Activated B cell treated with CpG ODN at 0.5 μM for 24 hours (primary cell): ENCODE measurements at regions not wholly inside any gene's neighbourhood (a gene's known extent, or its start where the extent isn't known, plus 50 kb on each side); places are given as distances from the start of the nearest gene placed in this dataset.

ENCODE experiments used
- ATAC-seq: fragments of 200-7000 bp; cut with Tn5 transposase; one replicate; pipeline ENCODE4 v1.10.0; 2021; ENCODE audit warnings: low read depth, mild to moderate bottlenecking, moderate library complexity
- CTCF ChIA-PET: fragments of 350-600 bp; sonication (Branson Sonifier 250); formaldehyde crosslinking; loops from one replicate; lab custom pipeline; 2021; ENCODE audit warnings: antibody characterized with exemption; lab: Charles Lee
- POLR2A ChIA-PET: fragments of 350-600 bp; sonication (Branson Sonifier 250); formaldehyde crosslinking; loops from one replicate; lab custom pipeline; 2021; ENCODE audit warnings: antibody characterized with exemption; lab: Charles Lee
- DNase-seq: peaks from one replicate; pipeline ENCODE4 v3.0.0; 2022
- H3K27ac Mint-ChIP-seq: one replicate; pipeline ENCODE4 v1.8.0; 2020; ENCODE audit warnings: mixed read lengths
- H3K27me3 Mint-ChIP-seq: one replicate; pipeline ENCODE4 v1.8.0; 2021; ENCODE audit warnings: mixed read lengths
- H3K36me3 Mint-ChIP-seq: one replicate; pipeline ENCODE4 v1.8.0; 2021; ENCODE audit warnings: low read depth, mixed read lengths
- H3K4me1 Mint-ChIP-seq: one replicate; pipeline ENCODE4 v1.8.0; 2021; ENCODE audit warnings: mixed read lengths
- H3K4me3 Mint-ChIP-seq: one replicate; pipeline ENCODE4 v1.8.0; 2020; ENCODE audit warnings: mild to moderate bottlenecking, mixed read lengths
- H3K9me3 Mint-ChIP-seq: one replicate; pipeline ENCODE4 v1.8.0; 2020; ENCODE audit warnings: mixed read lengths
- intact Hi-C: fragments of 100-400 bp; cut with micrococcal nuclease; formaldehyde crosslinking; loops from one replicate; pipeline ENCODE4 v1.15.1; 2024
- TF ChIP-seq, protein P1 (sequence below): fragments of 200-600 bp; IDR thresholded peaks from one replicate; pipeline ENCODE4 v1.8.0; 2022; ENCODE audit warnings: antibody characterized with exemption, mild to moderate bottlenecking

GRCh38 chr3:25218362-25218761, 209.7 kb upstream of the RARB start:
- H3K4me1 Mint-ChIP-seq = no peaks in the 10 kb centered on the region
- no peaks in the 10 kb centered on the region for H3K36me3 Mint-ChIP-seq
- H3K9me3 Mint-ChIP-seq = no peaks in the 10 kb centered on the region
- DNase-seq (no peak), ATAC-seq (no peak)
- H3K4me3 Mint-ChIP-seq = no peak overlapping the region
- intact Hi-C loops = no loop called here
- POLR2A ChIA-PET = interaction anchor here (0.7 kb wide), 1 partner anchor 113 kb away, joined by 3 read pairs; no protein-coding TSS in a partner anchor
- CTCF ChIA-PET = no interaction called here
- H3K27me3 Mint-ChIP-seq = no peaks in the 10 kb centered on the region
- TF ChIP-seq, protein P1, sequence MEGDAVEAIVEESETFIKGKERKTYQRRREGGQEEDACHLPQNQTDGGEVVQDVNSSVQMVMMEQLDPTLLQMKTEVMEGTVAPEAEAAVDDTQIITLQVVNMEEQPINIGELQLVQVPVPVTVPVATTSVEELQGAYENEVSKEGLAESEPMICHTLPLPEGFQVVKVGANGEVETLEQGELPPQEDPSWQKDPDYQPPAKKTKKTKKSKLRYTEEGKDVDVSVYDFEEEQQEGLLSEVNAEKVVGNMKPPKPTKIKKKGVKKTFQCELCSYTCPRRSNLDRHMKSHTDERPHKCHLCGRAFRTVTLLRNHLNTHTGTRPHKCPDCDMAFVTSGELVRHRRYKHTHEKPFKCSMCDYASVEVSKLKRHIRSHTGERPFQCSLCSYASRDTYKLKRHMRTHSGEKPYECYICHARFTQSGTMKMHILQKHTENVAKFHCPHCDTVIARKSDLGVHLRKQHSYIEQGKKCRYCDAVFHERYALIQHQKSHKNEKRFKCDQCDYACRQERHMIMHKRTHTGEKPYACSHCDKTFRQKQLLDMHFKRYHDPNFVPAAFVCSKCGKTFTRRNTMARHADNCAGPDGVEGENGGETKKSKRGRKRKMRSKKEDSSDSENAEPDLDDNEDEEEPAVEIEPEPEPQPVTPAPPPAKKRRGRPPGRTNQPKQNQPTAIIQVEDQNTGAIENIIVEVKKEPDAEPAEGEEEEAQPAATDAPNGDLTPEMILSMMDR = no peak
- H3K27ac Mint-ChIP-seq = no peak overlapping the region

DNA sequence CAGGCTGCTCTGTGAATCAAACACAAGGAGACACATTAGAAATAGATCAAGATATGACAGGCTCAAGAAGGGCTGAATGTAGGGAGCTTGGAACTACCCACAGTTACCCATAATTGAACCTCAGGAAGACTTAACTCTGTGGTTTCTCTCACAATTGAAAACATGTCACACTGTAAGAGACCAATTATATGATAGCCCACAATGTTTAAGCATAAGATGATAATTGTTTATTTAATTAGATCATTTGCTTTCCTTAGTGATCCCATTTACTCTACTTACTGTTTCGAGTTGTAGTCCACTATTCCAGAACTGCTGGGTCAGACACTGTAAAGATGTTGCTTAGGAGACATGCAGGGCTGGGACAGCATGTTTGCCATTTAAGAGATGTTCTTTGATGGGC, 201.3 kb upstream of the RARB start:
- Mint-ChIP-seq H3K27me3 (no peaks in the 10 kb centered on the region), H3K4me3 (no peak overlapping the region), H3K4me1 (no peaks in the 10 kb centered on the region), H3K36me3 (no peaks in the 10 kb centered on the region), H3K9me3 (no peaks in the 10 kb centered on the region), H3K27ac (no peak overlapping the region)
- ATAC-seq = no peak
- DNase-seq = no peak
- TF ChIP-seq, protein P1 = no peak
- ChIA-PET POLR2A (no interaction called here), CTCF (no interaction called here)
- intact Hi-C loops = no loop called here

GRCh38 chr3:25229586-25229985, 198.5 kb upstream of the RARB start:
- ATAC-seq (no peak), DNase-seq (no peak)
- intact Hi-C loops = no loop called here
- Mint-ChIP-seq H3K36me3 (no peaks in the 10 kb centered on the region), H3K4me3 (no peak overlapping the region), H3K27ac (no peak overlapping the region), H3K9me3 (no peaks in the 10 kb centered on the region), H3K27me3 (no peaks in the 10 kb centered on the region), H3K4me1 (no peaks in the 10 kb centered on the region)
- TF ChIP-seq, protein P1 = no peak
- ChIA-PET CTCF (no interaction called here), POLR2A (no interaction called here)

- no peaks in the 10 kb centered on the region for H3K36me3 Mint-ChIP-seq
- no peaks in the 10 kb centered on the region for H3K4me1 Mint-ChIP-seq
- intact Hi-C loops = no loop called here
- H3K9me3 Mint-ChIP-seq = no peaks in the 10 kb centered on the region
- ATAC-seq (no peak), DNase-seq (no peak)
- TF ChIP-seq, protein P1 = no peak
- H3K4me3 Mint-ChIP-seq = no peak overlapping the region
- ChIA-PET POLR2A (no interaction called here), CTCF (no interaction called here)
- no peaks in the 10 kb centered on the region for H3K27me3 Mint-ChIP-seq
- H3K27ac Mint-ChIP-seq = no peak overlapping the region
Observed at GRCh38 chr3:25235031-25235430, 193.0 kb upstream of the RARB start.

DNA sequence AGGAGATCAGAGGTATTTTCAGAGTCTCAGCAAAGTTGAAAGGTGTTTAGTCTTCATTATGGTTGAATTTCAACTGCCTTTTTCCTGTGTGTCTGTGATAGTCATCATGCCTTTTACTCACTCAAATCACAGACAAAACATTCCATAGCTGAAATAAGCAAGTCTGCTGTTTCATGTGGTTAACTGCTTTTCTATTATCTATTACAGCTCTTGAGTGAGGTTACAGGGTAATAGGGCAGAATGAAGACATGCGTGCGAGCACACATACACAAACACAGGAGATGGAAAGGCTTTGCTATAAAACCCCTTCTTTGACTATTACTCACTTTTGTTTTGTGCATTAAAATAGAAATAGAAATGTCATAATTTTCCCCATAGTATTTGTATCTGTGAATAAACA, 192.6 kb upstream of the RARB start:
- no peaks in the 10 kb centered on the region for H3K36me3 Mint-ChIP-seq
- intact Hi-C loops = no loop called here
- H3K4me3 Mint-ChIP-seq = no peak overlapping the region

More for the DNA sequence above, 192.6 kb upstream of the RARB start:
- TF ChIP-seq, protein P1 = no peak
- no peak for DNase-seq
- ChIA-PET POLR2A (no interaction called here), CTCF (no interaction called here)
- ATAC-seq = no peak
- Mint-ChIP-seq H3K4me1 (no peaks in the 10 kb centered on the region), H3K9me3 (peaks cover 2% of the 10 kb centered on the region), H3K27ac (no peak overlapping the region), H3K27me3 (no peaks in the 10 kb centered on the region)
